ENCODE measurements at regions not wholly inside any gene's neighbourhood (a gene's known extent, or its start where the extent isn't known, plus 50 kb on each side); places are given as distances from the start of the nearest gene placed in this dataset.

DNA sequence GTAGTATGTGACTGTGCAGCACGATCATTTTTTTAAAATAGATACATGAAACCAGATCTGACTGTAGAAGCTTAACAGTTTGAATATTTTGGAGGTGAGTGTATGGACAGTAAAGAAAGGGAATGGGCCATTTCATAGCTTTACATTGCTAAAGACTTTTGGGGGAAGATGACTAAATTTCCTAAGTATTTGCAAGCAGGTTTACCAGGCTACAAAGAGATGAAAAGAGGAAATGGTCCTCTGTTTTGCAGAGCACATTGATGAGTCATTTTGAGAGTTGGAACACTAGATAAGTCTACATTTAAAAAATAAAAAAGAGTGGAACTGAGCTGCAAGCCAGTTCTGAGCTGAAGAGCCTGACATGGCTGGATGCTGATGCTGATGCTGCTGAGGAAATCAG lies 115.7 kb upstream of the LRATD1 start:
- TF ChIP-seq, protein P1, sequence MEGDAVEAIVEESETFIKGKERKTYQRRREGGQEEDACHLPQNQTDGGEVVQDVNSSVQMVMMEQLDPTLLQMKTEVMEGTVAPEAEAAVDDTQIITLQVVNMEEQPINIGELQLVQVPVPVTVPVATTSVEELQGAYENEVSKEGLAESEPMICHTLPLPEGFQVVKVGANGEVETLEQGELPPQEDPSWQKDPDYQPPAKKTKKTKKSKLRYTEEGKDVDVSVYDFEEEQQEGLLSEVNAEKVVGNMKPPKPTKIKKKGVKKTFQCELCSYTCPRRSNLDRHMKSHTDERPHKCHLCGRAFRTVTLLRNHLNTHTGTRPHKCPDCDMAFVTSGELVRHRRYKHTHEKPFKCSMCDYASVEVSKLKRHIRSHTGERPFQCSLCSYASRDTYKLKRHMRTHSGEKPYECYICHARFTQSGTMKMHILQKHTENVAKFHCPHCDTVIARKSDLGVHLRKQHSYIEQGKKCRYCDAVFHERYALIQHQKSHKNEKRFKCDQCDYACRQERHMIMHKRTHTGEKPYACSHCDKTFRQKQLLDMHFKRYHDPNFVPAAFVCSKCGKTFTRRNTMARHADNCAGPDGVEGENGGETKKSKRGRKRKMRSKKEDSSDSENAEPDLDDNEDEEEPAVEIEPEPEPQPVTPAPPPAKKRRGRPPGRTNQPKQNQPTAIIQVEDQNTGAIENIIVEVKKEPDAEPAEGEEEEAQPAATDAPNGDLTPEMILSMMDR (IDR thresholded peaks at IDR 0.05) = no peak
- no peak for TF ChIP-seq EP300 (IDR thresholded peaks at IDR 0.05)
- TF ChIP-seq POLR2A (IDR thresholded peaks at IDR 0.05) = no peak

All from tibial nerve (tissue), 4 donors.